SK-N-SH treated with all-trans-retinoic acid at 6 μM for 48 hours (cell line): ENCODE measurements at regions not wholly inside any gene's neighbourhood (a gene's known extent, or its start where the extent isn't known, plus 50 kb on each side); places are given as distances from the start of the nearest gene placed in this dataset.

Source experiments
- ATAC-seq: fragments of 200-7000 bp; cut with Tn5 transposase; 3 replicates; pipeline ENCODE4 v1.9.1; 2020; ENCODE audit warnings: mild to moderate bottlenecking, moderate library complexity
- ARNTL ChIP-seq: fragments of 450-650 bp; formaldehyde crosslinking; IDR thresholded peaks from 2 replicates; pipeline ENCODE4 v1.5.0; 2020; ENCODE audit warnings: low read depth, mild to moderate bottlenecking, moderate library complexity, borderline replicate concordance
- BACH2 ChIP-seq: fragments of 250-450 bp; sonication (Bioruptor Pico); IDR thresholded peaks from 2 replicates; pipeline ENCODE4 v1.9.0; 2021; ENCODE audit warnings: mild to moderate bottlenecking, borderline replicate concordance
- CSDC2 ChIP-seq: fragments of 250-450 bp; sonication (Bioruptor Pico); IDR thresholded peaks from 2 replicates; pipeline ENCODE4 v1.5.0; 2020; ENCODE audit warnings: mild to moderate bottlenecking, moderate library complexity
- ESRRG ChIP-seq: fragments of 250-450 bp; sonication (Bioruptor Pico); IDR thresholded peaks from 2 replicates; pipeline ENCODE4 v1.6.1; 2021; ENCODE audit warnings: mild to moderate bottlenecking
- ISL1 ChIP-seq: fragments of 250-450 bp; sonication (Bioruptor Pico); IDR thresholded peaks from 2 replicates; pipeline ENCODE4 v2.1.2; 2022; ENCODE audit warnings: mild to moderate bottlenecking, moderate library complexity
- OSR1 ChIP-seq: fragments of 250-450 bp; sonication (Bioruptor Pico); IDR thresholded peaks from 2 replicates; pipeline ENCODE4 v1.8.0; 2022; ENCODE audit warnings: moderate library complexity, mild to moderate bottlenecking, inconsistent platforms
- PPARA ChIP-seq: fragments of 250-450 bp; sonication (Bioruptor Pico); IDR thresholded peaks from 2 replicates; pipeline ENCODE4 v1.5.0; 2020; ENCODE audit warnings: mild to moderate bottlenecking, borderline replicate concordance
- RARB ChIP-seq: fragments of 250-450 bp; sonication (Bioruptor Pico); IDR thresholded peaks from 2 replicates; pipeline ENCODE4 v1.8.0; 2021; ENCODE audit warnings: mild to moderate bottlenecking, moderate library complexity
- SNAI2 ChIP-seq: fragments of 250-450 bp; sonication (Bioruptor Pico); IDR thresholded peaks from 2 replicates; pipeline ENCODE4 v1.5.0; 2020; ENCODE audit warnings: mild to moderate bottlenecking, moderate library complexity
- TCF4 ChIP-seq: fragments of 250-450 bp; sonication (Bioruptor Pico); IDR thresholded peaks from 2 replicates; pipeline ENCODE4 v1.8.0; 2021; ENCODE audit warnings: mild to moderate bottlenecking, moderate library complexity, borderline replicate concordance
- ZC3H10 ChIP-seq: fragments of 250-450 bp; sonication (Bioruptor Pico); IDR thresholded peaks from 2 replicates; pipeline ENCODE4 v1.5.1; 2021; ENCODE audit warnings: mild to moderate bottlenecking, moderate library complexity
- ZFP30 ChIP-seq: fragments of 450-650 bp; formaldehyde crosslinking; IDR thresholded peaks from 2 replicates; pipeline ENCODE4 v1.5.0; 2022; ENCODE audit warnings: mild to moderate bottlenecking, moderate library complexity
- ZNF70 ChIP-seq: fragments of 450-650 bp; formaldehyde crosslinking; IDR thresholded peaks from 2 replicates; pipeline ENCODE4 v1.5.0; 2020; ENCODE audit warnings: mild to moderate bottlenecking, moderate library complexity
- TF ChIP-seq, protein P1 (sequence below): fragments of 250-450 bp; sonication (Bioruptor Pico); IDR thresholded peaks from 2 replicates; pipeline ENCODE4 v1.5.0; 2020; ENCODE audit warnings: mild to moderate bottlenecking, moderate library complexity
- TF ChIP-seq, protein P2 (sequence below): fragments of 250-450 bp; sonication (Bioruptor Pico); IDR thresholded peaks from 2 replicates; pipeline ENCODE4 v1.5.1; 2021; ENCODE audit warnings: mild to moderate bottlenecking, moderate library complexity
- TF ChIP-seq, protein P3 (sequence below): fragments of 250-450 bp; sonication (Bioruptor Pico); IDR thresholded peaks from 2 replicates; pipeline ENCODE4 v1.8.0; 2020; ENCODE audit warnings: mild to moderate bottlenecking, moderate library complexity, borderline replicate concordance
- TF ChIP-seq, protein P4 (sequence below): fragments of 250-450 bp; sonication (Bioruptor Pico); IDR thresholded peaks from 2 replicates; pipeline ENCODE4 v1.5.1; 2020; ENCODE audit warnings: low read depth, mild to moderate bottlenecking, moderate library complexity
- TF ChIP-seq, protein P5 (sequence below): fragments of 250-450 bp; sonication (Bioruptor Pico); IDR thresholded peaks from 2 replicates; pipeline ENCODE4 v1.8.0; 2021; ENCODE audit warnings: low read depth, mild to moderate bottlenecking, moderate library complexity, borderline replicate concordance

DNA sequence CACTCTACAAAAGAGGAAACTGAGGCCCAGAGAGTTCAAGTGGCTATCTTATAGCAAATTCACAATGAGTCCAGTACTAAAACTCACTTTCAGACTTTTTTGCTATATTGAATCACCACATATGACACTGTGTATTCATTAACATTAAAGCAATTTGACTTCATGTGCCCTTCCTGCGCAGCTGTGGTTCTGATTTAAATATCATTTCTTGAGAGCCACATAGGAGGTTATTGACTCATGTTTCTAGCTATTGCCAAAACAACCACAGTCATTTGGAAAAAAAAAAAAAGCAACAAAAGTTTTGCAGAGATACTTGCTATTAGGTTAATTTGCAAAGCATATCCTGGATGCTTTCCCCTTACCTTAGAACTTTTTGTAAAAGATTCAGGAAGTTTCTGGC, 341.2 kb downstream of the PIK3C3 start (continued):
- TF ChIP-seq ZNF70 (no peak), ZFP30 (CRISPR knock-in tag) (no peak)
- TF ChIP-seq, all 23 proteins: peak for 0

DNA sequence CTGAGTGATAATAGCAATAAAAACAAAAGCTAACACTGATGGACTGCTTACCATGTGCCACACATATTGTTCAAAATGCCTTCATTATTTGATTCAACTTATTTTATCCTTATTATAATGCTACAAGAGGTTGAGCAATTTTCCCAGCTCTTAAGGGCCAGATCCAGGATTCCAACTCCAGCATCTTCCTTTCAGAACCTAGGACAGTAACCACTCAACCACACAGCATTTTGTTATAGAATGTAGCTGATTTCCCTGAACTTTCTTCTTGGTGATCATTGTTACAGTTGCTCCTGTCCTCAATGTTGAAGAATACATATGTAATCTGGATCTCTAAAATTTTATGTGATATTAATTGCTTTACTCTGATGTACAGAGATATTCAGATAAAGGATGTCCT, 341.7 kb downstream of the PIK3C3 start:
- TF ChIP-seq TCF4 (CRISPR knock-in tag) (no peak), CSDC2 (CRISPR knock-in tag) (0 out of 2 replicates have a peak, but pooled peaks have one; percentile 38)

DNA sequence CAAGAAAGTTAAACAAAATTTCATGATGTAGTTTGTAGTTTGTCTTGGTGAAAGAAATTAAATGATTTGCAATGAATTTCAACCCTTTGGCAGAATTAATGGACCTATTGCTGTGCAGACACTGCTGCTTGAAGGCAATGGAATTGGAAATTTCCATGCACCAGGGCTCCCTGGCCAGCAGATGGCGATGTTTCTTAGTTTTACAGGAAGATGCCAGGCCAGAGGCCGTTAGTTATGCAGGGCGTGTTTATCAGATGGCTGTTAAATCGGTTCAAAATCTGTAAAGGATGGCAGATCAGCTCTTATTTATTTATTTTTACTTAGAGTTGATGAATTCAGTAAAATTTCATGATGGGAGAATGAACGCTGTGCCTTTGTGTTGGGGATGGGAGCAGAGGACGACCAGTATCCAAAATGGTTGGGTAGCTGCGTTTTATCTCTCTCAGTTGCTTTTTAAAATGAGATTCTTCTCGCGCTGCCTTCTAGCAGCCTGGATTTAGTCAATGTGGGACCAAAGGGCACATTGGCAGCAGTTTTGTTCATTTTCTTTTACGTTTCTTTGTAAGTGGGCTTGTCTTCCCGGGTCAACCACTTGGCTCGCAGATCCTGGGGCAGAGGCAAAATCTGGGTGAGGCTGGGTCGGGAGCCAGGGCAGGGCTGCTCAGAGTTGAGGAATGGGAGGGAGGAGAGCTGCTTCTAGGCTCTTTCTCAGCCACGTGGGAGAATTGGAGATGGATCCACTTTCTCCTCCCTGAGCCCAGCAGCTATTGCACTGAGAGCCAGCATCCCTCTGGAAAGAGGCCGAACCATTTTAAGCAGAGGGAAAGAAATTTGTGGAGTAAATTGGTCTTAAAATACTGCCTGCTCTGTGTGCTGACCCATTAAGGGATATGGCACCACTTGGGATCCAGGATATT, 344.0 kb downstream of the PIK3C3 start:
- no peak for TF ChIP-seq BACH2
- no peak for TF ChIP-seq SNAI2 (CRISPR knock-in tag)
- no peak for TF ChIP-seq OSR1 (CRISPR knock-in tag)
- no peak for TF ChIP-seq ARNTL (CRISPR knock-in tag)
- TF ChIP-seq, protein P1, sequence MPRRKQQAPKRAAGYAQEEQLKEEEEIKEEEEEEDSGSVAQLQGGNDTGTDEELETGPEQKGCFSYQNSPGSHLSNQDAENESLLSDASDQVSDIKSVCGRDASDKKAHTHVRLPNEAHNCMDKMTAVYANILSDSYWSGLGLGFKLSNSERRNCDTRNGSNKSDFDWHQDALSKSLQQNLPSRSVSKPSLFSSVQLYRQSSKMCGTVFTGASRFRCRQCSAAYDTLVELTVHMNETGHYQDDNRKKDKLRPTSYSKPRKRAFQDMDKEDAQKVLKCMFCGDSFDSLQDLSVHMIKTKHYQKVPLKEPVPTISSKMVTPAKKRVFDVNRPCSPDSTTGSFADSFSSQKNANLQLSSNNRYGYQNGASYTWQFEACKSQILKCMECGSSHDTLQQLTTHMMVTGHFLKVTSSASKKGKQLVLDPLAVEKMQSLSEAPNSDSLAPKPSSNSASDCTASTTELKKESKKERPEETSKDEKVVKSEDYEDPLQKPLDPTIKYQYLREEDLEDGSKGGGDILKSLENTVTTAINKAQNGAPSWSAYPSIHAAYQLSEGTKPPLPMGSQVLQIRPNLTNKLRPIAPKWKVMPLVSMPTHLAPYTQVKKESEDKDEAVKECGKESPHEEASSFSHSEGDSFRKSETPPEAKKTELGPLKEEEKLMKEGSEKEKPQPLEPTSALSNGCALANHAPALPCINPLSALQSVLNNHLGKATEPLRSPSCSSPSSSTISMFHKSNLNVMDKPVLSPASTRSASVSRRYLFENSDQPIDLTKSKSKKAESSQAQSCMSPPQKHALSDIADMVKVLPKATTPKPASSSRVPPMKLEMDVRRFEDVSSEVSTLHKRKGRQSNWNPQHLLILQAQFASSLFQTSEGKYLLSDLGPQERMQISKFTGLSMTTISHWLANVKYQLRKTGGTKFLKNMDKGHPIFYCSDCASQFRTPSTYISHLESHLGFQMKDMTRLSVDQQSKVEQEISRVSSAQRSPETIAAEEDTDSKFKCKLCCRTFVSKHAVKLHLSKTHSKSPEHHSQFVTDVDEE (CRISPR knock-in tag), result no peak
- TF ChIP-seq, protein P2, sequence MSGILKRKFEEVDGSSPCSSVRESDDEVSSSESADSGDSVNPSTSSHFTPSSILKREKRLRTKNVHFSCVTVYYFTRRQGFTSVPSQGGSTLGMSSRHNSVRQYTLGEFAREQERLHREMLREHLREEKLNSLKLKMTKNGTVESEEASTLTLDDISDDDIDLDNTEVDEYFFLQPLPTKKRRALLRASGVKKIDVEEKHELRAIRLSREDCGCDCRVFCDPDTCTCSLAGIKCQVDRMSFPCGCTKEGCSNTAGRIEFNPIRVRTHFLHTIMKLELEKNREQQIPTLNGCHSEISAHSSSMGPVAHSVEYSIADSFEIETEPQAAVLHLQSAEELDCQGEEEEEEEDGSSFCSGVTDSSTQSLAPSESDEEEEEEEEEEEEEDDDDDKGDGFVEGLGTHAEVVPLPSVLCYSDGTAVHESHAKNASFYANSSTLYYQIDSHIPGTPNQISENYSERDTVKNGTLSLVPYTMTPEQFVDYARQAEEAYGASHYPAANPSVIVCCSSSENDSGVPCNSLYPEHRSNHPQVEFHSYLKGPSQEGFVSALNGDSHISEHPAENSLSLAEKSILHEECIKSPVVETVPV (CRISPR knock-in tag), result no peak
- TF ChIP-seq, all 23 proteins: peak for 0

More for the DNA sequence above, 341.7 kb downstream of the PIK3C3 start:
- ATAC-seq, result no peak

DNA sequence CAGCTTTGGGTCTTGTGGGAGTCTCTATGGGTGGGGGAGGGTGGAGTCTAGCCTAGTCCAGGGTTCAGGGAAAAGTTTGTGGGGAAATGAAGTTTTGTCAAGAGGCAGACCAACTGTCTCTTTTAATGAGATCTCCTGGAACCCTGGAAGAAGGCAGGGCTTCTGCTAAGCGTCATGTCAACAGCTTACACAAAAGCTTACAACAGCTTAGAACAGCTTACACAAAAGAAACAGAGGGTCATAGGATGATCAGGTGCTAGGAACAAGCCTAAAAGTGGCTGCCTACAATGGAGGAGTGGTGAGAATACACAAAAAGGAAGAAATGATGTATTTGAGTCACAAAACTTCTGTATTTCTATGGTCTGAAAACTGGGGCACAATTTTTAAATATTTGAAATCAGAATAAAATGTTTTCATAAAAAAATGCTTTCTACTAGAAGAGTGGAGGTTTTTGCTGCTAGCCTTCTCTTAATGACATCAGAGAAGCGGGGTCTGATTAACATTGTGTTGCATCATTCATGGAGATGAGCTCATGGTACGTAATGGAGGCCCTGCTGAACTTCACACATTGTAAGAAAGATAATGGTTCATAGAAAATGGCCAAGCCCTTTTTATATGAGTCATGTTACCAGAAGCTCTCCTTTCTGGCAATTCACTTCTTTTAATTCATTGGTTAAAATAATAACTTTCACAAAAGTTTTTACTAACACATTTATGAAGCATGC, 351.0 kb downstream of the PIK3C3 start:
- ATAC-seq, result no peak

More for the DNA sequence above, 344.0 kb downstream of the PIK3C3 start:
- ATAC-seq, result peak; percentile 97

More for the DNA sequence above, 351.0 kb downstream of the PIK3C3 start:
- TF ChIP-seq SNAI2 (CRISPR knock-in tag) (no peak), ISL1 (CRISPR knock-in tag) (no peak), ZC3H10 (CRISPR knock-in tag) (no peak), RARB (CRISPR knock-in tag) (no peak), PPARA (CRISPR knock-in tag) (no peak), ESRRG (CRISPR knock-in tag) (no peak), ARNTL (CRISPR knock-in tag) (no peak), OSR1 (CRISPR knock-in tag) (no peak)
- TF ChIP-seq, protein P3, sequence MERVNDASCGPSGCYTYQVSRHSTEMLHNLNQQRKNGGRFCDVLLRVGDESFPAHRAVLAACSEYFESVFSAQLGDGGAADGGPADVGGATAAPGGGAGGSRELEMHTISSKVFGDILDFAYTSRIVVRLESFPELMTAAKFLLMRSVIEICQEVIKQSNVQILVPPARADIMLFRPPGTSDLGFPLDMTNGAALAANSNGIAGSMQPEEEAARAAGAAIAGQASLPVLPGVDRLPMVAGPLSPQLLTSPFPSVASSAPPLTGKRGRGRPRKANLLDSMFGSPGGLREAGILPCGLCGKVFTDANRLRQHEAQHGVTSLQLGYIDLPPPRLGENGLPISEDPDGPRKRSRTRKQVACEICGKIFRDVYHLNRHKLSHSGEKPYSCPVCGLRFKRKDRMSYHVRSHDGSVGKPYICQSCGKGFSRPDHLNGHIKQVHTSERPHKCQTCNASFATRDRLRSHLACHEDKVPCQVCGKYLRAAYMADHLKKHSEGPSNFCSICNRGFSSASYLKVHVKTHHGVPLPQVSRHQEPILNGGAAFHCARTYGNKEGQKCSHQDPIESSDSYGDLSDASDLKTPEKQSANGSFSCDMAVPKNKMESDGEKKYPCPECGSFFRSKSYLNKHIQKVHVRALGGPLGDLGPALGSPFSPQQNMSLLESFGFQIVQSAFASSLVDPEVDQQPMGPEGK (CRISPR knock-in tag), result no peak
- TF ChIP-seq, protein P4, sequence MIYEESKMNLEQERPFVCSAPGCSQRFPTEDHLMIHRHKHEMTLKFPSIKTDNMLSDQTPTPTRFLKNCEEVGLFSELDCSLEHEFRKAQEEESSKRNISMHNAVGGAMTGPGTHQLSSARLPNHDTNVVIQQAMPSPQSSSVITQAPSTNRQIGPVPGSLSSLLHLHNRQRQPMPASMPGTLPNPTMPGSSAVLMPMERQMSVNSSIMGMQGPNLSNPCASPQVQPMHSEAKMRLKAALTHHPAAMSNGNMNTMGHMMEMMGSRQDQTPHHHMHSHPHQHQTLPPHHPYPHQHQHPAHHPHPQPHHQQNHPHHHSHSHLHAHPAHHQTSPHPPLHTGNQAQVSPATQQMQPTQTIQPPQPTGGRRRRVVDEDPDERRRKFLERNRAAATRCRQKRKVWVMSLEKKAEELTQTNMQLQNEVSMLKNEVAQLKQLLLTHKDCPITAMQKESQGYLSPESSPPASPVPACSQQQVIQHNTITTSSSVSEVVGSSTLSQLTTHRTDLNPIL, result no peak
- TF ChIP-seq, protein P5, sequence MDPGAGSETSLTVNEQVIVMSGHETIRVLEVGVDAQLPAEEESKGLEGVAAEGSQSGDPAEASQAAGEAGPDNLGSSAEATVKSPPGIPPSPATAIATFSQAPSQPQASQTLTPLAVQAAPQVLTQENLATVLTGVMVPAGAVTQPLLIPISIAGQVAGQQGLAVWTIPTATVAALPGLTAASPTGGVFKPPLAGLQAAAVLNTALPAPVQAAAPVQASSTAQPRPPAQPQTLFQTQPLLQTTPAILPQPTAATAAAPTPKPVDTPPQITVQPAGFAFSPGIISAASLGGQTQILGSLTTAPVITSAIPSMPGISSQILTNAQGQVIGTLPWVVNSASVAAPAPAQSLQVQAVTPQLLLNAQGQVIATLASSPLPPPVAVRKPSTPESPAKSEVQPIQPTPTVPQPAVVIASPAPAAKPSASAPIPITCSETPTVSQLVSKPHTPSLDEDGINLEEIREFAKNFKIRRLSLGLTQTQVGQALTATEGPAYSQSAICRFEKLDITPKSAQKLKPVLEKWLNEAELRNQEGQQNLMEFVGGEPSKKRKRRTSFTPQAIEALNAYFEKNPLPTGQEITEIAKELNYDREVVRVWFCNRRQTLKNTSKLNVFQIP (CRISPR knock-in tag), result no peak
